Fibroblast of lung (primary cell): ENCODE measurements at regions not wholly inside any gene's neighbourhood (a gene's known extent, or its start where the extent isn't known, plus 50 kb on each side); places are given as distances from the start of the nearest gene placed in this dataset.

Experiments used
- CTCF ChIP-seq, 2 donors: IDR thresholded peaks in 1 of 2; conservative IDR thresholded peaks in 1 of 2; 1 replicate in 1 of 2; 2 replicates in 1 of 2; pipeline ENCODE4 v1.5.1; 2011 to 2012; ENCODE audit warnings: low read length in 2 of 2, control low read depth in 1 of 2, inconsistent platforms in 1 of 2, low read depth in 1 of 2, mild to moderate bottlenecking in 1 of 2
- EZH2 ChIP-seq: IDR thresholded peaks from 2 replicates; pipeline ENCODE4 v1.5.1; 2012; ENCODE audit warnings: low read length, control low read depth, mild to moderate bottlenecking; ENCODE audit errors: missing control alignments

GRCh38 chr21:27759091-27759659 is 792.3 kb upstream of the ADAMTS5 start:
- peak in 1 of 2 donors; percentile 35 for TF ChIP-seq CTCF (conservative IDR thresholded peaks at IDR 0.05 in 1 of 2, IDR thresholded peaks at IDR 0.05 in 1 of 2; ENCODE audit: low read depth in 1 of 2, low read length in 2 of 2)
- TF ChIP-seq EZH2, result no peak
